Caco-2 (cell line): ENCODE measurements at regions not wholly inside any gene's neighbourhood (a gene's known extent, or its start where the extent isn't known, plus 50 kb on each side); places are given as distances from the start of the nearest gene placed in this dataset.

Experiments used
- BruUV-seq: library from RNA; stranded (reverse); fragments of 400-500 nt; replicated peaks from 2 replicates; lab custom pipeline; 2021; lab: Mats Ljungman, UMichigan
- CTCF ChIA-PET: fragments of 300-600 bp; sonication (Branson Sonifier 250); formaldehyde crosslinking; loops from one replicate; lab custom pipeline; 2022; ENCODE audit warnings: antibody characterized with exemption; lab: Charles Lee
- POLR2A ChIA-PET: fragments of 300-600 bp; sonication (Branson Sonifier 250); formaldehyde crosslinking; loops from one replicate; lab custom pipeline; 2022; ENCODE audit warnings: antibody characterized with exemption; lab: Charles Lee
- DNase-seq, 2 experiments: peaks; one replicate each; pipeline versions ENCODE4 v3.0.0 to v3.0.0-alpha.2; 2020 to 2022
- H3K27me3 ChIP-seq: replicated peaks from 2 replicates; pipeline ENCODE4 v1.6.0; 2011; ENCODE audit warnings: low read length; ENCODE audit not compliant: control insufficient read depth, insufficient read depth
- H3K36me3 ChIP-seq: 2 replicates; pipeline ENCODE4 v1.5.1; 2011; ENCODE audit warnings: low read length; ENCODE audit not compliant: control insufficient read depth, insufficient read depth
- H3K4me1 ChIP-seq: fragments of 250-450 bp; sonication (Bioruptor Pico); 2 replicates; pipeline ENCODE4 v1.5.1; 2020; ENCODE audit warnings: mild to moderate bottlenecking
- H3K4me3 ChIP-seq: 2 replicates; pipeline ENCODE4 v1.5.1; 2011; ENCODE audit warnings: low read depth, mild to moderate bottlenecking, control low read depth, low read length
- H3K9me3 ChIP-seq: fragments of 250-450 bp; sonication (Bioruptor Pico); 2 replicates; pipeline ENCODE4 v1.5.1; 2020; ENCODE audit warnings: mild to moderate bottlenecking, moderate library complexity
- H3K27ac Mint-ChIP-seq: one replicate; pipeline ENCODE4 v1.8.0; 2022; ENCODE audit warnings: mixed read lengths; ENCODE audit not compliant: unreplicated experiment
- H3K27me3 Mint-ChIP-seq: one replicate; pipeline ENCODE4 v1.8.0; 2022; ENCODE audit warnings: mixed read lengths; ENCODE audit not compliant: insufficient read depth, unreplicated experiment
- H3K36me3 Mint-ChIP-seq: one replicate; pipeline ENCODE4 v1.8.0; 2022; ENCODE audit warnings: mild to moderate bottlenecking, mixed read lengths; ENCODE audit not compliant: insufficient read depth, unreplicated experiment
- H3K4me1 Mint-ChIP-seq: one replicate; pipeline ENCODE4 v1.8.0; 2022; ENCODE audit warnings: low read depth, mixed read lengths; ENCODE audit not compliant: unreplicated experiment
- H3K4me3 Mint-ChIP-seq: one replicate; pipeline ENCODE4 v1.8.0; 2022; ENCODE audit warnings: mild to moderate bottlenecking, moderate library complexity, mixed read lengths; ENCODE audit not compliant: unreplicated experiment
- H3K9me3 Mint-ChIP-seq: one replicate; pipeline ENCODE4 v1.8.0; 2022; ENCODE audit warnings: mixed read lengths; ENCODE audit not compliant: unreplicated experiment
- CTCF ChIP-seq, 2 experiments: fragments of 200-600 bp in 1 of 2; IDR thresholded peaks; 1 replicate in 1 of 2; 2 replicates in 1 of 2; pipeline versions ENCODE4 v1.5.1 to v1.8.0; 2011 to 2022; ENCODE audit warnings: antibody characterized with exemption in 1 of 2, control low read depth in 1 of 2, inconsistent platforms in 1 of 2, low read depth in 1 of 2, low read length in 1 of 2, mild to moderate bottlenecking in 1 of 2, moderate library complexity in 1 of 2; ENCODE audit not compliant: insufficient read depth in 1 of 2, severe bottlenecking in 1 of 2, unreplicated experiment in 1 of 2
- intact Hi-C: fragments of 100-400 bp; cut with micrococcal nuclease; formaldehyde crosslinking; loops from one replicate; pipeline ENCODE4 v1.10.0; 2022; ENCODE audit not compliant: unreplicated experiment

- Mint-ChIP-seq H3K36me3 (no peaks in the 10 kb centered on the region), H3K27me3 (no peaks in the 10 kb centered on the region), H3K4me3 (no peak overlapping the region), H3K9me3 (no peaks in the 10 kb centered on the region), H3K4me1 (no peaks in the 10 kb centered on the region), H3K27ac (no peak overlapping the region)
- TF ChIP-seq CTCF (IDR thresholded peaks at IDR 0.05; ENCODE audit: insufficient read depth in 1 of 2, low read depth in 1 of 2, low read length in 1 of 2, severe bottlenecking in 1 of 2, unreplicated experiment in 1 of 2), result no peak
- intact Hi-C loops, result loop anchor here (10.0 kb wide), 1 partner anchor 148 kb away; no protein-coding TSS in a partner anchor
- H3K27me3 ChIP-seq, result no peaks in the 10 kb centered on the region; the same call in 1 of the 2 replicates
- no peak overlapping the region for H3K4me3 ChIP-seq
- POLR2A ChIA-PET, result no interaction called here
- no peaks in the 10 kb centered on the region for H3K36me3 ChIP-seq
- H3K4me1 ChIP-seq, result no peaks in the 10 kb centered on the region
- no TSS peak for BruUV-seq
- no peak for DNase-seq
- H3K9me3 ChIP-seq, result 0 out of 2 replicates have a peak, but pooled peaks cover 4% of the 10 kb centered on the region
- CTCF ChIA-PET, result no interaction called here
These were observed 69.8 kb upstream of the PDE1A start for GRCh38 chr2:182496596-182496995.

GRCh38 chr2:182499706-182500470, 73.1 kb upstream of the PDE1A start:
- Histone ChIP-seq H3K4me3 (no peak overlapping the region), H3K27me3 (no peaks in the 10 kb centered on the region; the same call in 1 of the 2 replicates), H3K36me3 (no peaks in the 10 kb centered on the region), H3K9me3 (no peaks in the 10 kb centered on the region), H3K4me1 (no peaks in the 10 kb centered on the region)
- no peak for DNase-seq
- H3K27me3 Mint-ChIP-seq, result no peaks in the 10 kb centered on the region
- H3K36me3 Mint-ChIP-seq, result no peaks in the 10 kb centered on the region
- no peaks in the 10 kb centered on the region for H3K4me1 Mint-ChIP-seq
- intact Hi-C loops, result loop anchor here (10.0 kb wide), 1 partner anchor 145 kb away; no protein-coding TSS in a partner anchor
- no TSS peak for BruUV-seq
- ChIA-PET POLR2A (no interaction called here), CTCF (no interaction called here)
- no peak for TF ChIP-seq CTCF (IDR thresholded peaks at IDR 0.05; ENCODE audit: insufficient read depth in 1 of 2, low read depth in 1 of 2, low read length in 1 of 2, severe bottlenecking in 1 of 2, unreplicated experiment in 1 of 2)
- H3K9me3 Mint-ChIP-seq, result no peaks in the 10 kb centered on the region
- no peak overlapping the region for H3K27ac Mint-ChIP-seq
- no peak overlapping the region for H3K4me3 Mint-ChIP-seq

- Mint-ChIP-seq H3K27ac (no peak overlapping the region), H3K36me3 (no peaks in the 10 kb centered on the region), H3K4me3 (no peak overlapping the region), H3K4me1 (no peaks in the 10 kb centered on the region), H3K27me3 (no peaks in the 10 kb centered on the region), H3K9me3 (no peaks in the 10 kb centered on the region)
- H3K36me3 ChIP-seq, result no peaks in the 10 kb centered on the region
- TF ChIP-seq CTCF (IDR thresholded peaks at IDR 0.05; ENCODE audit: insufficient read depth in 1 of 2, low read depth in 1 of 2, low read length in 1 of 2, severe bottlenecking in 1 of 2, unreplicated experiment in 1 of 2), result no peak
- ChIA-PET POLR2A (no interaction called here), CTCF (no interaction called here)
- no peaks in the 10 kb centered on the region for H3K27me3 ChIP-seq
- no peak for DNase-seq
- H3K4me3 ChIP-seq, result no peak overlapping the region
- 0 out of 2 replicates have a peak, but pooled peaks cover 3% of the 10 kb centered on the region for H3K4me1 ChIP-seq
- intact Hi-C loops, result no loop called here
- BruUV-seq, result no TSS peak
- H3K9me3 ChIP-seq, result no peaks in the 10 kb centered on the region
These were observed 77.0 kb upstream of the PDE1A start for GRCh38 chr2:182503886-182504285.
